OCI-LY7 (cell line): ENCODE measurements at regions not wholly inside any gene's neighbourhood (a gene's known extent, or its start where the extent isn't known, plus 50 kb on each side); places are given as distances from the start of the nearest gene placed in this dataset.

Experiments used
- BruUV-seq: library from RNA; stranded (reverse); fragments of 400-500 nt; replicated peaks from 2 replicates; lab custom pipeline; 2021; lab: Mats Ljungman, UMichigan
- CTCF ChIA-PET: fragments of 300-600 bp; sonication (Branson Sonifier 250); formaldehyde crosslinking; loops from one replicate; lab custom pipeline; 2022; ENCODE audit warnings: antibody characterized with exemption; ENCODE audit not compliant: unreplicated experiment; lab: Charles Lee
- POLR2A ChIA-PET: fragments of 300-600 bp; sonication (Branson Sonifier 250); formaldehyde crosslinking; loops from one replicate; lab custom pipeline; 2022; ENCODE audit warnings: antibody characterized with exemption; lab: Charles Lee
- DNase-seq: peaks from one replicate; pipeline ENCODE4 v3.0.0-alpha.2; 2015; ENCODE audit warnings: low spot score
- H2AFZ ChIP-seq: fragments of 200-600 bp; sonication (generic), shearing (Covaris generic); 2 replicates; pipeline ENCODE4 v1.6.1; 2014; ENCODE audit warnings: mild to moderate bottlenecking, antibody characterized with exemption, low read length, moderate library complexity
- H3K27ac ChIP-seq: fragments of 200-600 bp; sonication (generic); 2 replicates; pipeline ENCODE4 v1.5.1; 2014; ENCODE audit warnings: mixed run types, low read depth, mild to moderate bottlenecking, moderate library complexity, low read length, inconsistent platforms; ENCODE audit not compliant: poor library complexity, severe bottlenecking
- H3K36me3 ChIP-seq: fragments of 200-600 bp; sonication (generic); 2 replicates; pipeline ENCODE4 v1.6.1; 2014; ENCODE audit warnings: mild to moderate bottlenecking, antibody characterized with exemption, low read length, moderate library complexity, mixed read lengths; ENCODE audit not compliant: insufficient read depth
- H3K4me1 ChIP-seq: fragments of 200-600 bp; sonication (generic); 2 replicates; pipeline ENCODE4 v1.5.1; 2014; ENCODE audit warnings: mild to moderate bottlenecking, low read length; ENCODE audit not compliant: insufficient read depth, poor library complexity, severe bottlenecking
- H3K4me2 ChIP-seq: fragments of 200-600 bp; sonication (generic); 2 replicates; pipeline ENCODE4 v1.6.1; 2014; ENCODE audit warnings: mild to moderate bottlenecking, low read length
- H3K4me3 ChIP-seq: fragments of 200-600 bp; sonication (generic); 2 replicates; pipeline ENCODE4 v1.5.1; 2014; ENCODE audit warnings: mild to moderate bottlenecking, low read depth, low read length; ENCODE audit not compliant: poor library complexity, severe bottlenecking
- H3K79me2 ChIP-seq: fragments of 200-600 bp; sonication (generic); 2 replicates; pipeline ENCODE4 v1.6.1; 2016; ENCODE audit warnings: low read depth, mild to moderate bottlenecking, low read length, moderate library complexity, mixed read lengths; ENCODE audit not compliant: insufficient read depth
- H3K9me2 ChIP-seq: fragments of 200-600 bp; sonication (generic); 2 replicates; pipeline ENCODE4 v1.6.1; 2016; ENCODE audit warnings: mild to moderate bottlenecking, low read length, mixed read lengths; ENCODE audit not compliant: insufficient read depth
- H3K9me3 ChIP-seq: fragments of 200-600 bp; sonication (generic); 2 replicates; pipeline ENCODE4 v1.6.1; 2014; ENCODE audit warnings: mild to moderate bottlenecking, mixed run types, low read length, mixed read lengths
- H4K20me1 ChIP-seq: fragments of 200-600 bp; sonication (generic); 2 replicates; pipeline ENCODE4 v1.6.1; 2014; ENCODE audit warnings: mild to moderate bottlenecking, antibody characterized with exemption, low read length, moderate library complexity, mixed read lengths; ENCODE audit not compliant: insufficient read depth
- CTCF ChIP-seq: fragments of 200-600 bp; sonication (generic); conservative IDR thresholded peaks from 2 replicates; pipeline ENCODE4 v1.5.1; 2014; ENCODE audit warnings: mild to moderate bottlenecking, antibody characterized with exemption, low read length, moderate library complexity, mixed read lengths
- EZH2phosphoT487 ChIP-seq: fragments of 200-600 bp; sonication (generic); IDR thresholded peaks from 2 replicates; pipeline ENCODE4 v1.6.1; 2018; ENCODE audit warnings: low read depth, borderline replicate concordance, mild to moderate bottlenecking, mixed run types, antibody characterized with exemption, low read length, moderate library complexity, mixed read lengths
- intact Hi-C: fragments of 100-400 bp; cut with micrococcal nuclease; formaldehyde crosslinking; loops from one replicate; pipeline ENCODE4 v1.10.0; 2022; ENCODE audit not compliant: unreplicated experiment

GRCh38 chr1:5501206-5501930, 490.9 kb downstream of the NPHP4 start:
- Histone ChIP-seq H3K9me3 (no peaks in the 10 kb centered on the region), H2AFZ (no peak overlapping the region), H4K20me1 (no peaks in the 10 kb centered on the region), H3K9me2 (no peaks in the 10 kb centered on the region), H3K27ac (no peak overlapping the region), H3K4me2 (no peak overlapping the region), H3K36me3 (no peaks in the 10 kb centered on the region), H3K79me2 (no peaks in the 10 kb centered on the region), H3K4me3 (no peak overlapping the region), H3K4me1 (no peaks in the 10 kb centered on the region)
- no TSS peak for BruUV-seq
- TF ChIP-seq EZH2phosphoT487 (no peak), CTCF (no peak)
- CTCF ChIA-PET: no interaction called here
- no peak for DNase-seq
- intact Hi-C loops: no loop called here
- POLR2A ChIA-PET: no interaction called here

DNA sequence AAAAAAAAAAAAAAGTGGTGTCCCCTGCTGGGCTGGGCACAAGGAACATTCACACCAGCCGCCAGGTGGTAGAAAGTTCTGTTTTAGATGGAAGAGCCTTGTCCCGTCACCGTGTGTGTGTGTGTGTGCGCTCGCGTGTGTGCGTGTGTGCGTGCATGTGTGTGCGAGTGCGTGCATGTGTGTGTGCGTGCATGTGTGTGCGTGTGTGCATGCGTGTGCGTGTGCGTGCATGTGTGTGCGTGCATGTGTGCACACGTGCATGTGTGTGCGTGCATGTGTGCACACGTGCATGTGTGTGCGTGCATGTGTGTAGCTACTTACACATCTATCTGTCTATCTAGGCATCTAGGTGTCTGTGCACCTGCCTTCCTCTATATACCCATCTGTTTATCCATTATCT, 491.7 kb downstream of the NPHP4 start:
- no peaks in the 10 kb centered on the region for H3K9me3 ChIP-seq
- no peaks in the 10 kb centered on the region for H3K79me2 ChIP-seq
- H2AFZ ChIP-seq: no peak overlapping the region
- H3K36me3 ChIP-seq: no peaks in the 10 kb centered on the region
- no peak for TF ChIP-seq EZH2phosphoT487
- TF ChIP-seq CTCF: no peak
- no peak overlapping the region for H3K4me2 ChIP-seq
- H3K4me3 ChIP-seq: no peak overlapping the region
- no TSS peak for BruUV-seq
- no peak overlapping the region for H3K27ac ChIP-seq
- H4K20me1 ChIP-seq: no peaks in the 10 kb centered on the region
- CTCF ChIA-PET: no interaction called here
- no peaks in the 10 kb centered on the region for H3K4me1 ChIP-seq
- POLR2A ChIA-PET: no interaction called here
- intact Hi-C loops: no loop called here
- H3K9me2 ChIP-seq: no peaks in the 10 kb centered on the region
- DNase-seq: no peak

DNA sequence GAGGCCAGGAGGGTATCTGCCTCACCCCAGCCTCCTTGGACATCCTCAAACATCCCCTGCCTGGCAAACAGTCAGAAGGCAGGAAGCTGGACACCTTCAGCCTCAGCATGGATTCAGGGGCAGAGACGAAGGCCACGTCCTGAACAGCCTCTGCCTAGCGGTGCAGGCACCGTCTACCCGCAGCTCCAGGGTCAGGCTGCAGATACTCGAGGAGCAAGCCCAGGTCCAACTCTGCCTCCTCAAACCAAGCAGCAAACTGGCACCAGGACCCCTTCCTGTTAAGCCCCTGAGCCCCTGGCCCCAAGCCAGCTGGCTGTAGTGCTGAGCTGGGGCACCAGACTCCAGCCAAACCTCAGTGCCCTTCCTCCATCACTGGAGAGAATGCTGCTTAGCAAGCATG, 494.7 kb downstream of the NPHP4 start:
- Histone ChIP-seq H4K20me1 (no peaks in the 10 kb centered on the region), H3K9me2 (no peaks in the 10 kb centered on the region), H3K79me2 (no peaks in the 10 kb centered on the region), H3K27ac (no peak overlapping the region), H2AFZ (no peak overlapping the region), H3K4me2 (no peak overlapping the region), H3K36me3 (no peaks in the 10 kb centered on the region), H3K9me3 (no peaks in the 10 kb centered on the region), H3K4me3 (no peak overlapping the region), H3K4me1 (no peaks in the 10 kb centered on the region)
- DNase-seq: no peak
- intact Hi-C loops: no loop called here
- ChIA-PET POLR2A (no interaction called here), CTCF (no interaction called here)
- TF ChIP-seq EZH2phosphoT487 (no peak), CTCF (no peak)
- BruUV-seq: no TSS peak
